Stimulated activated CD8-positive, alpha-beta memory T cell treated with anti-CD3 and anti-CD28 coated beads, Interleukin-15, amount 100 ng/mL, for 1 hour (primary cell): ENCODE measurements at regions not wholly inside any gene's neighbourhood (a gene's known extent, or its start where the extent isn't known, plus 50 kb on each side); places are given as distances from the start of the nearest gene placed in this dataset.
"Not testable (repeated sequence)": the region's sequence is repeated elsewhere in the genome, so short reads cannot be mapped to it uniquely, and the experiment has no call there.

Experiments used
- DNase-seq: peaks from one replicate; pipeline ENCODE4 v3.0.0-alpha.2; 2020; ENCODE audit warnings: low read depth

DNA sequence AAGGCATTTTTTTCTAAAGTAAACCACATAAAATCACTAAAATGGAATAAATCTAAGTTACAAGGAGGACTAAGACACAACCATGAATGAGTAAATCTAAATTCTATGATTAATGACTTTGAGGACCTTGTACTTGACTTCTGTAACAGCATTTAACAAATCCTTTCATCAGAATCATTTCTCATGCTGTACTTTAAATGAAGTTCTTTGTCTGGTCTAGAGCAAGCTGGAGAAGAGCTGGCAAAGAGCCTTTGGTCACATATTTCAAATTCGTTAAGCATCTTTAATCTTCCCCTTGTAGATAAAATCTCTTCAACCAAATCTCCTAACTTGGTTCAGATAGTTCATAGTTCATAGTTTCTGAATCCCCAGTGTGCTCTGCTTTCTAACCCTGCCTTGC is 405.4 kb downstream of the PTPRC start:
- DNase-seq, result no peak

DNA sequence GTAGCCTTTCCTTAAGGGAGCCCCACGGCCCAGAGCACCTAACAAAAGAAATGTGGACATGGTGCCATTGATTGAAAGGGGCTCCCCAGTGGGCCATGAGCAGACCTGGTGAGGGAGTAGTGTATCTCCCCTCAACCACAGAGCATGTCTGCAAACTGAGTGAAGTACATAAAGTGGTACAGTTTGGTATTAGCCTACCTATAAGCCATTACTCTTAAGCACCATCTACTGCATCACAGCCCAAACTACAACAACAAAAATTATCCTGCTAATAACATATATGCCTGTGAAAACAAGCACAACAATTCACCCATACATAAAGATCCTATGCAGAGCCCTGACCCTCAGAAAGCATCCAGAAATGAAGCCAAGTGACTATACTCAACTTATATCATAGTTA is 407.8 kb downstream of the PTPRC start:
- no peak for DNase-seq

DNA sequence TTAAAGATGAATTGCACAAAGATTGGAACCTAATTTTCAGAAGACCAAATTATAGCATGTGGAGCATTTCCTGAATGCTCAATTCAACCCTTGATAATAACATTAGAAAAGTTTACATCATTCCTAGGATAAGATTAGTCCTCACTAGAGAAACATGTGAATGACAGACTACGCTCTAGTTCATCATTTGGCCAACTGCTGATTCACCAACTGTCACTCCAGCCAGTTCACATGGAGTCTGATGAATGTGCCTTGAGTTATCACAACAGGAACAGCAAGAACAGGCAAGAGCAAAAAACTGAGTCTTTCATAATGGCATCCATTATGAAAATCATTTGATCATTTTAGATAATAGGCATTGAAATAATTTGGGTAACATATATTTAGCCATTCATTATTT is 415.9 kb downstream of the PTPRC start:
- DNase-seq, result no peak

DNA sequence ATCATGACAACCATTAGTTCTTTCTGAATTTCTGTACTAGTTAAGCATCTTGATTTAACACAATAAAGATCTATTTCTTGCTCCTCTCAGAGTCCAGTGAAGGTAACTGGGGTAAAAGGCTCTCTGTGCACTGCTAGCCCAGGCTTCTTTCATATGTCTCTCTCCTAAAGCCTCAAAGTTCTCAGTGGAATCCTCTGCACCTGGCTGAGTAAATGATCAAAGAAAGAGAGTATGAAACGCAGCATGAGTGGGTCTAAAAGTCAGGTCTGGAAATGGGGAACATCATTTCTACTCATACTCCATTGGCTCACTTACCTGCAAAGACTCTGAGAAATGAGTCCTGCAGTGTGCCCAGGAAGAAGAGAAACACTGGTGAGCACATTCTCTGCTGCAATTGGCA is 418.5 kb downstream of the PTPRC start:
- DNase-seq, result no peak

DNA sequence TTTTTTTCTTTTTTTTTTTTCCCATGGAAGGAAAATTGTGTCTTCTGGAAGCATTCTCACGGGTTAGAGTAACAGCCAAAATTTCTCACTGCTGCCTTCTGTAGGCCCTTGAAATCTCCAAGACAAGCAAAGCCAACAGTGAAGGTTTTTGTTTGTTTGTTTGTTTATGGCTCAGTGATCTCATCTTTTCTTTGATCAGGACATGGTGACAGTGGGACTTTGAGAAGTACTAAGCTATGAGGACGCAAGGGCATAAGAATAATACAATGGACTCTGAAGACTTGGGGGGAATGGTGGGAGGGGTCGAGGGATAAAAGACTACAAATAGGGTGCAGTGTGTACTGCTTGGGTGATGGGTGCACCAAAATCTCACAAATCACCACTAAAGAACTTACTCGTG is 419.4 kb downstream of the PTPRC start:
- no peak for DNase-seq

DNA sequence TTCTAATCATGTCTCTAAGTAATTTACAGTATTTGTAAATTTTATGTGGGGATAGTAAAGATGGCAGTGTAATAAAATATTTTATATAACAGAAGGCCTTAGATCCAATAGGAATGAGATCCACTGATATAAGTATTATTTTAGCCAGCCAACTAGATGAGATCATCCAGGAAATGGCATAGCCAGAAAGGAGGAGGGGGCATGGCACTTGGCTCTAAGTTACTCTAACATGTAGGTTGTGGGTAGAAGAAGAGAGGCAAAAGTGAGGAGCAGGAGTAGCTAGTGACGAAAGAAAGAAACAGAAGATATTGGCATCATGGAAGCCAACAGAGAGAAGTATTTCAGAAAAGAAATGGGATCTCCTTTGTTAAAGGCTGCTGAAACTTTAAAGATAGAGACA is 426.1 kb downstream of the PTPRC start:
- no peak for DNase-seq

DNA sequence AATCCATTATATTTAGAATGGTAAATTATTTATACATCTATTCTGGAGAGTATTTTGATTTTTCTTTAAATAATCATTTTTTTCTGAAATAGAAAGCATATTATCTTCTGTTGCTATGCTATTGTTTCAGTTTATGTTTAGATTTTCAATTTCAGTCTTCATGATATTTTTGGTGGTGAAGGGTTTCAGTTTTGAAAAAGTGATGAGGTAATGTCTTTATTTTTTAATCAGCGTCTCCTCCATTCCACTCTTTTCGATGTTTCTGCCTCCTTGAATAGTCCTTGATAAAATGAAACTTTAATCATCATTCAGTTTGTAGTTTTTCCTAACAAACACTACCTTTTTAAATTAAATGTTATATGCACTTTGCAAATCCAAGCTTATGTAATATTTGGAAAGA is 428.6 kb downstream of the PTPRC start:
- DNase-seq, result no peak

DNA sequence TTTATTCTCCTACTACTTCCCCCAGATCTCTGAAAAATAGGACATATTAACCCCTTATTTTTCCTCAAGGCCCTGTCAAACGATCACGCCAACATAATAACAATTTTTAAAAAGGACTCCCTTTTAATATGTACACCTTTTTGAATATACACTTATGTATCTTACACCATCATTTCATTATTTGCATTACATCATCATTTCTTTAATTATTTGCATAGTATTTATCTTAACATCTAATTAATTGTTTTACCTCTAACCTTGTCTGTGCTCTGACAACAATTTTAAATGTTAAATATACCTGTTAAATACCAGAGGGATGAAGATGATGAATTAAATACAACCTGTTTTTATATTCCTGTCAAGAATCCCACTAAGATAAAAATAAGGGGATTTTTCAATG is 432.2 kb downstream of the PTPRC start:
- no peak for DNase-seq

DNA sequence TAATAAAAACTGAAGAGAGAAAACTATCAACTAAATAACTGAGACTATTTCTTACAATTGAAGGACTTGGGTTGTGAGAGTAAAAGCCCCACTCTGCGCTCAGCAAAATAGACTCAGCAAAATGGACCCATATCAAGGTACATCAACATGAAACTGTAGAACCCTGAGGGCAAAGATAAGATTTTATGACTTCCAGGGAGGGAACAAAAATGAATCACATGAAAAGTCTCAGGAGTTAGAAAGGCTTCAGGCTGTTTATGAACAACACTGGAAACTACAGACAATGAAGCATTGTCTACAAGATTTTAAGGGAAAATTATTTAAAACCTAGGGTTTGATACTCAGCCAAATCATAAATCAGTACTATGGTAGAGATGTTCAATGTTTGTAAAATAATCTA is 434.3 kb downstream of the PTPRC start:
- DNase-seq, result no peak

DNA sequence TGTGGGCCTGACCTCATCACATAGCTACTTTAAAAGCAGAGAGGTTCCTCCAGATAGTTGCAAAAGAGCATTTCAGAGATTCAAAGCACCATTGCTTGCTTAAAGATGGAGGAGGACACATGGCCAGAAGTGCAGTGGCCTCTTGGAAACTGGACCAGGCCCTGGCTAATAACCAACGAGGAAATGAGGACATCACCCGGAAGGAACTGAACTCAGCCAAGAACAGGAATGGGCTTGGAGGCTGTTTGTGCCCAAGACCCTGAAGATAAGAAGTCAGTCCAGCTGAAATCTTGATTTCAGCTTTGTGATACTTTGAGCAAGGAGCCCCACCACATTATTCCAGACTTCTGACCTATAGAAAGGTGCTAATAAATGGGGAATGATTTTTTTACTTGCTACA is 437.0 kb downstream of the PTPRC start:
- DNase-seq, result no peak

DNA sequence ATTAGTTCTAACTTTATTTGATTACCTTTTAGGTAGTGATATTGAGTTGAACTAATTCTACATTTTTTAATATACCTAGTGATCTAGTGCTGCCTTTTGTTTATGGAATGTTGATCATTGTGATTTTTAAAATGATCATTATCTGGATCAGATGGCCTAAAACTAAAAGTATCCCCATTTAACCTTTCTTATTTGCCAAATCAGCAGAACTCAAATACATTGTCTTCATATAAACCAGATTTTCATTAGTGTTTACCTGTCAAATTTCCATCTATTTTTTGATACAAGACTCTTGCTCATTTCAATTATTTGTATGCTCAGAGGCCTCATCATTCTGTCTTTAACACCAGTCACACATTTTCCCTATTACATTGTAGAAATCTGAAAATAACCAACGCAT is 441.2 kb downstream of the PTPRC start:
- no peak for DNase-seq

DNA sequence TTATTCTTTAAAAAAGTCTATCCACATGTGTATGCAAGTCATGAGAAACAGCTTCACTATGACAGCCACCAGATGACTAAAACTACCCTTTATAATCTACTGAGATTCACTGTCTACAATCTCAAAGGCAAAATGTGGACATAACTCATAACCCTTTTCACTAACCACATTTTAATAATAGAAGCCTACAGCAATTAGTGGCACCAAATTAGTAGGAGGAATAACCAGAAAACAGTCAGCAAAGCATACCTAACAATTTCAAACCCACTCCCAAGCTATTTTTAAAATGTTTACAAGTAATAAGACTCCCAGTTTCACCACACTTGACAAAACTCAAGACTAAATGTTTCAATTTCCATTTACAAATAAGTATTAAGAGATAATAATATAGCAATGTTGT is 442.9 kb downstream of the PTPRC start:
- no peak for DNase-seq

DNA sequence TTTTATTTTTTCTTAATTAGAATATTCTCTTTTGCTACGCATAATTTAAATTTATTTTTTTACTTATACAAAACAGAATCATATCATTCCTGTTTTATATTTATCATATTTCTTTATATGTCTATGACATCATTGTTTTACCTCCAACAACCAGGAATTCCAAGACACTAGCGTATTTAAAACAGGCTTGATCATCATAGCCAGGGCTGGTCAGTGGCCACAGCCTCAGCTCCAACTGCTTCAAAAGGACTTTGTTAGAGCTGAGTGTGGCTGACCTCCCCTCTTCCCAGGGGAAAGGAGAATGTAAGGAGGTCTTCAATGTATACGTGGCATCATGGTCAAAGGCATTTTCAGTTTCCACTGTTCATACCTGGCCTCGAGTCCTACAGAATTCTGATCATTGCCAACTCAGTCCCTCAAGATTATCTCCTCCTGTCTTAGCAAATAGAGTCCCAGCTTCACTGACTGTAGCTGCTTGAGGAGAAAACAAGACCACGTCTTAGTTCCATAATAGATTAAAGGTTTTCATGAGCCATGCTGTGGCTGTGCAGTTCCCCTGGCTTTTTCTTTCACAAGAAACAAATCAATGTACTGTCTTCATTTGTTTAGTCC is 444.0 kb downstream of the PTPRC start:
- DNase-seq, result no peak

DNA sequence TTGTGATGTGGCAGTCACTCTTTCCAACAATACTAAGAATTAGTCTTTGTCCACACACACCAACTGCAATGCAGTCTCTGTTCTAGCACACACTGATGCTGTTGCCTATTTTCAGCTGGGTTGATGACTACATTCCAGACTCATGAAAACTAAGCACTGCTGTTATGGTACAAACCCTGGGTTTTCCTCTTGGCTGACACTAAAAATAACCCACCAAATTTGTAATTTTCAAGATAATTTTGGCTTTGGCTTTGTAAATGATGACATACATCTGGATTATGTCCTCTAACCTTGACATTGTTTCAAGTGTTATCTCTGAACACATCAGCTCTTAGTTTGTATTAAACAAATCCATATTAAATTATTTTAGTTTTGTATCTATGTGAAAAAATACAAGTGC is 444.8 kb downstream of the PTPRC start:
- no peak for DNase-seq

DNA sequence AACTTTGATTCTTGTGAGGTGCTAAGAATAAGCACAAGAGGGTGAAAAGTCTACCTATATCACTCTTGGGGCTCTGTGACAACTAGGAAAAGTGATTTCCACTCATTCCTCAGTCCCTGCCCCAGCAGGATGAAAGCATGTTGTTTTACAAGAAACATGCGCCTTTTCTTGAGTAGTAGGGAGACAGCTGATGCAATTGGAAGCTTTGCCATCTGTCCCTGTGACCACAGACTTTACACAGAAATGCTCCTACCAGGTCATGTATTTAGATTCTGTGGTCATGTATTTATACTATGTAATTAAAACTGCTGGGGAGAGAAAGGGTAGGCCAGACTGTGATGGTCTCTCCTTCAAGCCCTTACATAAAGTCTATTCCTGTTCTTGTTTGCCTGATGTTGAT is 445.5 kb downstream of the PTPRC start:
- DNase-seq, result no peak

DNA sequence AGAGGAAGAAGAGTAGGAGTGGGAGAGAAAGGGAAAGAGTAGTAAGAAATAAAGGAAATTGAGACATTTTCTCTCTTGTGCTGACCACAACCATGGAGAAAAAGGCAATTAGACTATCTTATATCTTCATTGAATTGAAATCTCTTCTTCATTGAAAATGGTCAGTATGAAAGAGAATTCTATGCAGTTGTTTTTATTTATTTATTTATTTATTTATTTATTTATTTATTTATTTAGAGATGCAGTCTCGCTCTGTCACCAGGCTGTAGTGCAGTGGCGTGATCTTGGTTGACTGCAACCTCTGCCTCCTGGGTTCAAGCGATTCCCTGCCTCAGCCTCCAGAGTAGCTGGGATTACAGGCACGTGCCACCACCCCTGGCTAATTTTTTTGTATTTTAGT is 447.1 kb downstream of the PTPRC start:
- DNase-seq, result no peak

DNA sequence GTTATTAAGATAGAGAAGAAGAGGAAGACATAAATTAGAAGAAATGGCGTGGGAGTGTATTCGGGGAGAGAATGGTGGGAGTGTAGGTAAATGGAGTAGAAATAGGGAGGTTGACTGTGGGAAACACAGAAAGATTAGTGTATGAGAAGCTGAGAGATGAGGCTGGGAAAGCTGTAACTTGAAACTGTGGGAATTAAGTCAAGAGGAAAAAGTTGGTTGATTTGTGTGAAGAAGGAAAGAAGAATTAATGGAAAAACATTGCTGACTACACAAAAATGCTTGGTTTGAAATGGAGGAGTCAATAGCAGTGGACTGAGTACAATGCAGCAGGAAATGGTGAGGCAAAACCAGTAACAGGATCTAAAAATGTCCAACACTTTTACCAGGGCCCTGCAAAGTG is 448.3 kb downstream of the PTPRC start:
- no peak for DNase-seq

DNA sequence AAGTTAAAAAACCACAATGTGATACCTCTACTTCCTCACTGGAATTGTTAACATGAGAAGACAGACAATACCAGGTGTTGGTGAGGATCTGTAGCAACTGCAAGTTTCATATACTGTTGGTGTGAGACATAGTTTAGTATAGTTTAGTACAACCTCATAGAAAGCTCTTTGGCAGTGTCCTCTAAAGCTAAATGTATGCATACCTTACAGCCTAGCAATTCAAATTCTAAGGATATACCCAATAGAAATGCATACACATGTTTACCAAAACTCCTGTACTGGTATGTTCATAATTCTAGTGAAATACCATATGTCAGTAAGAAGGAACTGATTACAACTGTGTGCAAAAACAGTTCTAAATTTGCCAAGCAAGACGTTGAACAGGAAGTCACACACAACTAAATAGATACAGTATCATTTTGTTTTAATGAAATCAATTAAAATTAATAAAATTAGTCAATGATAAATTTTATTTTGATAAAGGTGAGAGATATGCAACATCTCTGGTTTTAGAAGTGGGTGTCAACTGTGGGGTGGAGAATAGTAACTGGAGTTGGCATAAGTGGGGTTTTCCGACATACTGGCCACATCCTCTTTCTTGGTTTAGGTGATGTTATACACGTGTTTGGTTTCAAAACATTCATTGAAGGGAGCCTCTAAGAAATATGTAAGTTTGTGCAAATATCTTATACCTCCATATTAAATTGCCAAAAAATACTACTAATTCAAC is 450.7 kb downstream of the PTPRC start:
- no peak for DNase-seq

DNA sequence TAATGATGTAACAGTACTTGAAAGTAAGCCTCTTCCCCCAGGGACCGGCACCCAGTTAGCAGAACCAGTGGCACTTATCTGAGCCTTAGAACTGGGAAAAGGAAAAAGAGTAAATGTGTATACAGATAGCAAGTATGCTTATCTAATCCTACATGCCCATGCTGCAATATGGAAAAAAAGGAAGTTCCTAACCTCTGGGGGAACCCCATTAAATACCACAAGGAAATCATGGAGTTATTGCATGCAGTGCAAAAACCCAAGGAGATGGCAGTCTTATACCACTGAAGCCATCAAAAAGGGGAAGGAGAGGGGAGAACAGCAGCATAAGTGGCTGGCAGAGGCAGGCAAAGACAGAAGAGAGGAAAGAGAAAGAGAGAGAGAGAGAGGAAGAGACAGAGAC is 456.8 kb downstream of the PTPRC start:
- not testable (repeated sequence) for DNase-seq

DNA sequence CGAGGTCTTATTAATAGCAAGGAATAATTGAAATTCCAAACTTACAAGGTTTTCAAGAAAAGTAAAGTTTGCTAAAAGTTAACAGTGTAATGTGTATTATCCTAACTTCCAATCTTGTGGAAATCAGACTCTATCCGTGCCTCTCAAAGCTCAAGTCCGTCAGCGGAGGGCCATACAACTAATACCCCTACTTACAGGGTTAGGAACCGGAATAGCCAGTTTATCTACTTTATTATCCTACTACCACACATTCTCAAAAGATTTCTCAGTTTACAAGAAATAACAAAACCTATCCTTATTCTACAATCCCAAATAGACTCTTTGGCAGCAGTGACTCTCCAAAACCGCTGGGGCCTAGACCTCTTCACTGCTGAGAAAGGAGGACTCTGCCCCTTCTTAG is 457.8 kb downstream of the PTPRC start:
- DNase-seq, result no peak

DNA sequence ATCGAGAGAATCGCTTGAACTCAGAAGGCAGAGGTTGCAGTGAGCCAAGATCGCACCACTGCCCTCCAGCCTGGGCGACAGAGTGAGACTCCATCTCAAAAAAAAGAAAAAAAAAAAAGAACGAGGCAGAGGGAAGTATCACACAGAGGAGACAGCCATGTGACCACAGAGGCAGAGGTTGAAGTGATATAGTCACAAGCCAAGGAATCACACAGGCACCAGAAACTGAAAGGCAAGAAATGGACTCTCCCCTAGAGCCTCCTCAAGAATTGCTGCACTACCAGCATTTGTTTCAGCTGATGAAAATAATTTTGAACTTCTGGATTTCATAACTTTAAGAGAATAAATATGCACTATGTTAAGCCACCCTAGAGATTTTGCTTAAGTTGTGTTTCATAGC is 459.6 kb downstream of the PTPRC start:
- DNase-seq, result no peak

DNA sequence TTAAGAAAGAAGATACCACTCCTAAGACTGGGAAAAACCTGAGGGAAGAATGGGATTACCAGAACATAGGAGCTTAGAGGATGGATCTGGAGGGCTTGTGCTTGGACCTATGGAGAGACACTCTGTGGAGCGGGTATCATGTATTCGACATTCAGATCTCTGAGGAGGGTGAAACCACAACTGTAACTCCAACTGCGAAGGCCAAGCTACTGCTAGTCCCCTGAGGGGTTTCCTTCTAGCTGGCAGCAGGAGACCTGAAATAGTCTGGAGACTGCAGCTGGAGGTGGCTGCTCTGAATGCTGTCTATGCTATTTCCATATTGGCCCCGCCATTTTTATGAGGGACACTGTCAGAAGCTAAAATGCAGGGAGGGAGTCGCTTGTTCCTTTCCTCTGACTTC is 462.3 kb downstream of the PTPRC start:
- no peak for DNase-seq

DNA sequence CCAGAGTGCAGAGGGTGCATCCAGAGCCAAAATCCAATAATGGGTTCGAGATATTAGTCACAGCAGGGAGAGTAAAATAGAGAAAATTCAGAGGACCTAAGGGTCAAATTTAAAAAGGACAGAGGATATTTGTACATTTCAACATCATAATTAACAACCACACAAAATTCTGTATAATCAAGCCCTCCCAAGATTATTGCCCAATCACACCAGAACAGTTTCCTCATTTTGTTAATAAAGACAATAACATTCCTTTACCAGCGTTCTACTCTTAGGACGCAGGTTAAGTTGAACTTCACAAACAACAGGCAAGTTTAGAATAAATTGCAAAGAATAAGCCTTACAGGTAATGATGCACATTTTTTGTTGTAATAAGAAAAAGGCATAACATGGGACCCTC is 462.8 kb downstream of the PTPRC start:
- DNase-seq, result no peak

DNA sequence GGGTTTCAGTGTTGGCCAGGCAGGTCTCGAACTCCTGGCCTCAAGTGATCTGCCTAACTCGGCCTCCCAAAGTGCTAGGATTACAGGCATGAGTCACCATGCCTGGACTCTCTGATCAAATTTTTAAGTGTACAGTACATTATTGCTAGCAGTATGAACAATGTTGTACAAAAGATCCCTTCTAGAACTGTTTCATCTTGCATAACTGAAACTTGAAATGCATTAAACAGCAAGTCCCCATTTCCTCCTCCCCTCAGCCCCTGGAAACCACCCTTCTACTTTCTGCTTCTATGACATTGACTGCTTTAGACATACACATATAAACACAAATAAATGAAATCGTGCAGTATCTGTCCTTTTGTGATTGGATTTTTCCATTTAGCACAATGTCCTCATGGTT is 463.4 kb downstream of the PTPRC start:
- no peak for DNase-seq
